Endodermal cell (in vitro differentiated cells): ENCODE measurements at regions not wholly inside any gene's neighbourhood (a gene's known extent, or its start where the extent isn't known, plus 50 kb on each side); places are given as distances from the start of the nearest gene placed in this dataset.
"Not testable (repeated sequence)": the region's sequence is repeated elsewhere in the genome, so short reads cannot be mapped to it uniquely, and the experiment has no call there.

Experiments
- DNase-seq: peaks from one replicate; pipeline ENCODE4 v3.0.0-alpha.2; 2017
- H3K27ac ChIP-seq: 2 replicates; pipeline ENCODE4 v1.5.1; 2013; ENCODE audit warnings: mild to moderate bottlenecking, low read depth, low read length, moderate library complexity
- H3K27me3 ChIP-seq: 2 replicates; pipeline ENCODE4 v1.6.1; 2013; ENCODE audit warnings: mild to moderate bottlenecking, low read length, moderate library complexity; ENCODE audit not compliant: insufficient read depth, control insufficient read depth, poor library complexity, severe bottlenecking
- H3K36me3 ChIP-seq: 2 replicates; pipeline ENCODE4 v1.7.0; 2013; ENCODE audit warnings: mild to moderate bottlenecking, low read length, moderate library complexity; ENCODE audit not compliant: control insufficient read depth, insufficient read depth
- H3K4me1 ChIP-seq: one replicate; pipeline ENCODE4 v1.7.0; 2013; ENCODE audit warnings: low read length; ENCODE audit not compliant: control insufficient read depth, insufficient read depth
- H3K4me3 ChIP-seq: 2 replicates; pipeline ENCODE4 v1.5.1; 2013; ENCODE audit warnings: mild to moderate bottlenecking, low read length, moderate library complexity
- H3K9ac ChIP-seq: 2 replicates; pipeline ENCODE4 v1.6.1; 2013; ENCODE audit warnings: mild to moderate bottlenecking, low read length, moderate library complexity; ENCODE audit not compliant: poor library complexity, severe bottlenecking; ENCODE audit errors: extremely low read depth
- H3K9me3 ChIP-seq: 2 replicates; pipeline ENCODE4 v1.6.1; 2013; ENCODE audit warnings: mild to moderate bottlenecking, low read length, moderate library complexity; ENCODE audit not compliant: control insufficient read depth
- H3K27ac Mint-ChIP-seq: 2 replicates; pipeline ENCODE4 v1.8.0; 2020; ENCODE audit warnings: mixed read lengths
- H3K27me3 Mint-ChIP-seq: 2 replicates; pipeline ENCODE4 v1.8.0; 2021; ENCODE audit warnings: mild to moderate bottlenecking, mixed read lengths; ENCODE audit not compliant: insufficient read depth
- H3K36me3 Mint-ChIP-seq: 2 replicates; pipeline ENCODE4 v1.8.0; 2020; ENCODE audit warnings: low read depth, mixed read lengths
- H3K4me1 Mint-ChIP-seq: 2 replicates; pipeline ENCODE4 v1.8.0; 2020; ENCODE audit warnings: mixed read lengths
- H3K4me3 Mint-ChIP-seq: 2 replicates; pipeline ENCODE4 v1.8.0; 2020; ENCODE audit warnings: mild to moderate bottlenecking, moderate library complexity, mixed read lengths
- H3K9me3 Mint-ChIP-seq: 2 replicates; pipeline ENCODE4 v1.8.0; 2020; ENCODE audit warnings: mild to moderate bottlenecking, mixed read lengths
- CTCF ChIP-seq: fragments of 200-600 bp; sonication (generic); conservative IDR thresholded peaks from 2 replicates; pipeline ENCODE4 v1.5.0; 2021; ENCODE audit warnings: antibody characterized with exemption, mild to moderate bottlenecking
- WGBS, 2 experiments: methylation state at CpG; one replicate each; pipeline versions ENCODE4 v1.1.5 to v1.1.7; 2013; ENCODE audit warnings: missing lambda C conversion rate in 2 of 2, mixed read lengths in 1 of 2; ENCODE audit not compliant: insufficient coverage in 1 of 2, insufficient read length in 1 of 2; 5-methylcytosine and 5-hydroxymethylcytosine counted together

- not testable (repeated sequence) for H3K9me3 ChIP-seq, H3K4me1 ChIP-seq, H3K27ac Mint-ChIP-seq, H3K9ac ChIP-seq, H3K36me3 ChIP-seq, H3K36me3 Mint-ChIP-seq, H3K4me3 ChIP-seq, H3K27ac ChIP-seq, H3K4me1 Mint-ChIP-seq, H3K27me3 ChIP-seq, H3K9me3 Mint-ChIP-seq
- 93 to 100% methylated on average over 5 to 21 of the region's 32 CpGs for WGBS, 2 experiments
- peak; percentile 81 for DNase-seq
- peaks cover 13% of the 10 kb centered on the region for H3K27me3 Mint-ChIP-seq
- peak; percentile 61 for TF ChIP-seq CTCF
- H3K4me3 Mint-ChIP-seq = peak overlapping the region; percentile 31
Observed at GRCh38 chr15:28789401-28790114, 58.9 kb downstream of the GOLGA6L7 start.

- not testable (repeated sequence) for H3K4me3 ChIP-seq, H3K36me3 Mint-ChIP-seq, H3K4me3 Mint-ChIP-seq, DNase-seq, H3K9ac ChIP-seq, H3K9me3 ChIP-seq, H3K9me3 Mint-ChIP-seq, H3K4me1 ChIP-seq, H3K27ac ChIP-seq, H3K27ac Mint-ChIP-seq, H3K4me1 Mint-ChIP-seq, H3K36me3 ChIP-seq, H3K27me3 ChIP-seq
- H3K27me3 Mint-ChIP-seq = peaks cover 13% of the 10 kb centered on the region
- 94 to 97% methylated on average over 16 to 37 of the region's 78 CpGs for WGBS, 2 experiments
Observed at GRCh38 chr15:28788649-28789400, 59.6 kb downstream of the GOLGA6L7 start.

GRCh38 chr15:28788176-28788575 lies 60.3 kb downstream of the GOLGA6L7 start:
- H3K4me3 Mint-ChIP-seq, H3K9me3 ChIP-seq, H3K4me3 ChIP-seq, H3K9ac ChIP-seq, H3K4me1 ChIP-seq, DNase-seq, H3K27ac ChIP-seq, H3K9me3 Mint-ChIP-seq, H3K27ac Mint-ChIP-seq, H3K36me3 ChIP-seq, H3K27me3 ChIP-seq, H3K4me1 Mint-ChIP-seq, H3K36me3 Mint-ChIP-seq: not testable (repeated sequence)
- peaks cover 13% of the 10 kb centered on the region for H3K27me3 Mint-ChIP-seq
- WGBS, 2 experiments = no CpG with 5 or more reads among the region's 1 CpG

- WGBS, 2 experiments = 100% methylated on average over 1 of the region's 1 CpG; no CpG with 5 or more reads in 1 of the 2 experiments
- Histone ChIP-seq H3K4me3 (no peak overlapping the region), H3K36me3 (no peaks in the 10 kb centered on the region), H3K4me1 (no peaks in the 10 kb centered on the region), H3K9ac (no peak overlapping the region), H3K27ac (no peak overlapping the region), H3K27me3 (no peaks in the 10 kb centered on the region), H3K9me3 (no peaks in the 10 kb centered on the region)
- Mint-ChIP-seq H3K9me3 (no peaks in the 10 kb centered on the region), H3K4me3 (no peak overlapping the region), H3K27ac (no peak overlapping the region), H3K36me3 (no peaks in the 10 kb centered on the region), H3K27me3 (peaks cover 13% of the 10 kb centered on the region), H3K4me1 (no peaks in the 10 kb centered on the region)
- no peak for DNase-seq
- no peak for TF ChIP-seq CTCF
Observed at GRCh38 chr15:28786521-28786920, 61.9 kb downstream of the GOLGA6L7 start.

GRCh38 chr15:28784347-28785163 lies 63.9 kb downstream of the GOLGA6L7 start:
- 90 to 97% methylated on average over 14 to 35 of the region's 39 CpGs for WGBS, 2 experiments
- H3K4me1 ChIP-seq, H3K27ac ChIP-seq, H3K27ac Mint-ChIP-seq, DNase-seq, H3K4me3 Mint-ChIP-seq, H3K36me3 ChIP-seq, H3K9me3 ChIP-seq, H3K36me3 Mint-ChIP-seq, H3K4me3 ChIP-seq, H3K9ac ChIP-seq, H3K9me3 Mint-ChIP-seq, H3K27me3 ChIP-seq, H3K4me1 Mint-ChIP-seq: not testable (repeated sequence)
- H3K27me3 Mint-ChIP-seq = peaks cover 10% of the 10 kb centered on the region
